ENCODE measurements at regions not wholly inside any gene's neighbourhood (a gene's known extent, or its start where the extent isn't known, plus 50 kb on each side); places are given as distances from the start of the nearest gene placed in this dataset.
"Not testable (repeated sequence)": the region's sequence is repeated elsewhere in the genome, so short reads cannot be mapped to it uniquely, and the experiment has no call there.

- no peaks in the 10 kb centered on the region for H3K36me3 Mint-ChIP-seq
- no peaks in the 10 kb centered on the region for H3K4me1 Mint-ChIP-seq
- H3K27ac Mint-ChIP-seq = no peak overlapping the region
- DNase-seq = no peak
- H3K9me3 Mint-ChIP-seq = no peaks in the 10 kb centered on the region
- H3K27me3 Mint-ChIP-seq = no peaks in the 10 kb centered on the region
- no peak overlapping the region for H3K4me3 Mint-ChIP-seq
- ATAC-seq (replicated peaks) = no peak
Observed at GRCh38 chr4:23125118-23125517, 432.4 kb downstream of the GBA3 start.

GRCh38 chr4:23122666-23123400, 430.1 kb downstream of the GBA3 start:
- no peaks in the 10 kb centered on the region for H3K27me3 Mint-ChIP-seq
- DNase-seq (no peak), ATAC-seq (replicated peaks) (no peak)
- no peaks in the 10 kb centered on the region for H3K4me1 Mint-ChIP-seq
- H3K4me3 Mint-ChIP-seq = no peak overlapping the region
- no peak overlapping the region for H3K27ac Mint-ChIP-seq
- H3K9me3 Mint-ChIP-seq = no peaks in the 10 kb centered on the region
- no peaks in the 10 kb centered on the region for H3K36me3 Mint-ChIP-seq

- H3K4me1 Mint-ChIP-seq = no peaks in the 10 kb centered on the region
- H3K4me3 Mint-ChIP-seq = no peak overlapping the region
- DNase-seq = no peak
- no peak for ATAC-seq (replicated peaks)
- no peaks in the 10 kb centered on the region for H3K9me3 Mint-ChIP-seq
- H3K27me3 Mint-ChIP-seq = no peaks in the 10 kb centered on the region
- H3K36me3 Mint-ChIP-seq = no peaks in the 10 kb centered on the region
- H3K27ac Mint-ChIP-seq = no peak overlapping the region
Observed at GRCh38 chr4:23120374-23120773, 427.6 kb downstream of the GBA3 start.

GRCh38 chr4:23117826-23118225, 425.1 kb downstream of the GBA3 start:
- Mint-ChIP-seq H3K4me1 (no peaks in the 10 kb centered on the region), H3K27me3 (no peaks in the 10 kb centered on the region), H3K4me3 (no peak overlapping the region), H3K9me3 (peaks cover 0 to 3% of the 10 kb centered on the region in 2 donors), H3K27ac (no peak overlapping the region), H3K36me3 (no peaks in the 10 kb centered on the region)
- ATAC-seq (replicated peaks) = no peak
- DNase-seq = no peak

- H3K27me3 Mint-ChIP-seq = no peaks in the 10 kb centered on the region
- H3K9me3 Mint-ChIP-seq = peaks cover 0 to 3% of the 10 kb centered on the region in 2 donors
- H3K4me3 Mint-ChIP-seq = no peak overlapping the region
- no peak for DNase-seq
- H3K27ac Mint-ChIP-seq = no peak overlapping the region
- no peaks in the 10 kb centered on the region for H3K36me3 Mint-ChIP-seq
- no peaks in the 10 kb centered on the region for H3K4me1 Mint-ChIP-seq
- ATAC-seq (replicated peaks) = no peak
Observed at GRCh38 chr4:23114538-23114937, 421.8 kb downstream of the GBA3 start.

GRCh38 chr4:23113104-23113503, 420.4 kb downstream of the GBA3 start:
- H3K27ac Mint-ChIP-seq = no peak overlapping the region
- no peaks in the 10 kb centered on the region for H3K27me3 Mint-ChIP-seq
- ATAC-seq (replicated peaks) (no peak), DNase-seq (no peak)
- no peaks in the 10 kb centered on the region for H3K36me3 Mint-ChIP-seq
- H3K9me3 Mint-ChIP-seq = peaks cover 0 to 3% of the 10 kb centered on the region in 2 donors
- H3K4me3 Mint-ChIP-seq = no peak overlapping the region
- no peaks in the 10 kb centered on the region for H3K4me1 Mint-ChIP-seq

GRCh38 chr4:23106516-23106915, 413.8 kb downstream of the GBA3 start:
- no peaks in the 10 kb centered on the region for H3K4me1 Mint-ChIP-seq
- DNase-seq (no peak), ATAC-seq (replicated peaks) (no peak)
- no peaks in the 10 kb centered on the region for H3K27me3 Mint-ChIP-seq
- no peak overlapping the region for H3K4me3 Mint-ChIP-seq
- H3K27ac Mint-ChIP-seq = no peak overlapping the region
- peaks cover 0 to 2% of the 10 kb centered on the region in 2 donors for H3K9me3 Mint-ChIP-seq
- no peaks in the 10 kb centered on the region for H3K36me3 Mint-ChIP-seq

- no peak overlapping the region for H3K4me3 Mint-ChIP-seq
- H3K9me3 Mint-ChIP-seq = peaks cover 0 to 3% of the 10 kb centered on the region in 2 donors
Observed at GRCh38 chr4:23105759-23106370, 413.1 kb downstream of the GBA3 start.

GRCh38 chr4:23097251-23097650, 404.5 kb downstream of the GBA3 start:
- ATAC-seq (replicated peaks) (no peak), DNase-seq (no peak)
- no peaks in the 10 kb centered on the region for H3K4me1 Mint-ChIP-seq
- peaks cover 9 to 16% of the 10 kb centered on the region in 2 donors for H3K9me3 Mint-ChIP-seq
- no peaks in the 10 kb centered on the region for H3K27me3 Mint-ChIP-seq
- H3K27ac Mint-ChIP-seq = no peak overlapping the region
- no peaks in the 10 kb centered on the region for H3K36me3 Mint-ChIP-seq
- no peak overlapping the region for H3K4me3 Mint-ChIP-seq

More at GRCh38 chr4:23105759-23106370, 413.1 kb downstream of the GBA3 start:
- no peaks in the 10 kb centered on the region for H3K27me3 Mint-ChIP-seq
- no peaks in the 10 kb centered on the region for H3K36me3 Mint-ChIP-seq
- H3K27ac Mint-ChIP-seq = no peak overlapping the region
- no peak for ATAC-seq (replicated peaks)
- DNase-seq = no peak
- H3K4me1 Mint-ChIP-seq = no peaks in the 10 kb centered on the region

GRCh38 chr4:23091711-23092110, 399.0 kb downstream of the GBA3 start:
- peaks cover 5 to 11% of the 10 kb centered on the region in 2 donors for H3K9me3 Mint-ChIP-seq
- no peak overlapping the region for H3K4me3 Mint-ChIP-seq
- no peaks in the 10 kb centered on the region for H3K4me1 Mint-ChIP-seq
- H3K36me3 Mint-ChIP-seq = no peaks in the 10 kb centered on the region
- ATAC-seq (replicated peaks) = no peak
- no peak for DNase-seq
- H3K27ac Mint-ChIP-seq = no peak overlapping the region
- H3K27me3 Mint-ChIP-seq = no peaks in the 10 kb centered on the region

GRCh38 chr4:23085249-23085568, 392.5 kb downstream of the GBA3 start:
- Mint-ChIP-seq H3K4me3 (no peak overlapping the region), H3K27ac (no peak overlapping the region), H3K27me3 (no peaks in the 10 kb centered on the region), H3K9me3 (peaks cover 9 to 13% of the 10 kb centered on the region in 2 donors), H3K4me1 (no peaks in the 10 kb centered on the region), H3K36me3 (peaks cover 4% of the 10 kb centered on the region in 2 donors)
- ATAC-seq (replicated peaks) = no peak
- DNase-seq = no peak

GRCh38 chr4:23084559-23085248, 392.0 kb downstream of the GBA3 start:
- Mint-ChIP-seq H3K9me3 (peaks cover 9 to 13% of the 10 kb centered on the region in 2 donors), H3K36me3 (peaks cover 4% of the 10 kb centered on the region in 2 donors), H3K27ac (no peak overlapping the region), H3K27me3 (no peaks in the 10 kb centered on the region), H3K4me1 (no peaks in the 10 kb centered on the region), H3K4me3 (no peak overlapping the region)
- ATAC-seq (replicated peaks) = no peak
- DNase-seq = no peak

GRCh38 chr4:23083391-23083790, 390.7 kb downstream of the GBA3 start:
- H3K27ac Mint-ChIP-seq = no peak overlapping the region
- H3K4me3 Mint-ChIP-seq = no peak overlapping the region
- ATAC-seq (replicated peaks) (no peak), DNase-seq (no peak)
- H3K27me3 Mint-ChIP-seq = no peaks in the 10 kb centered on the region
- peaks cover 9 to 15% of the 10 kb centered on the region in 2 donors for H3K9me3 Mint-ChIP-seq
- no peaks in the 10 kb centered on the region for H3K4me1 Mint-ChIP-seq
- peaks cover 4% of the 10 kb centered on the region in 2 donors for H3K36me3 Mint-ChIP-seq

GRCh38 chr4:23080171-23080570, 387.4 kb downstream of the GBA3 start:
- not testable (repeated sequence) for H3K27me3 Mint-ChIP-seq; ATAC-seq (replicated peaks)

More at GRCh38 chr4:23080171-23080570, 387.4 kb downstream of the GBA3 start:
- not testable (repeated sequence) for H3K4me3 Mint-ChIP-seq, H3K27ac Mint-ChIP-seq, H3K36me3 Mint-ChIP-seq, DNase-seq, H3K4me1 Mint-ChIP-seq
- H3K9me3 Mint-ChIP-seq = peaks cover 9 to 15% of the 10 kb centered on the region in 2 donors

All from stimulated activated naive B cell treated with anti-CD40 and anti-IgM and Interleukin-4, amounts not matched to agents 10 μg/mL and 1 μg/mL and 100 μg/mL, for 72 hours (primary cell).